Right atrium auricular region (tissue), 2 donors: ENCODE measurements at regions not wholly inside any gene's neighbourhood (a gene's known extent, or its start where the extent isn't known, plus 50 kb on each side); places are given as distances from the start of the nearest gene placed in this dataset.

Experiments used
- DNase-seq: peaks from one replicate; pipeline ENCODE4 v3.0.0-alpha.2; 2019; ENCODE audit warnings: low spot score
- H3K27ac ChIP-seq, 2 donors: fragments of 200-600 bp; sonication (generic); 1 replicate in 1 of 2; 2 replicates in 1 of 2; pipeline ENCODE4 v1.5.1; 2016 to 2019
- H3K27me3 ChIP-seq, 2 donors: fragments of 200-600 bp; sonication (generic); one replicate each; pipeline versions ENCODE4 v1.5.1 to v1.6.0; 2017 to 2019
- H3K36me3 ChIP-seq: fragments of 200-600 bp; sonication (generic); one replicate; pipeline ENCODE4 v1.5.1; 2016
- H3K4me1 ChIP-seq, 2 donors: fragments of 200-600 bp; sonication (generic); one replicate each; pipeline versions ENCODE4 v1.5.1 to v1.6.0; 2017 to 2019
- H3K4me3 ChIP-seq, 2 donors: fragments of 200-600 bp; sonication (generic); 1 replicate in 1 of 2; 2 replicates in 1 of 2; pipeline ENCODE4 v1.5.1; 2017 to 2019; ENCODE audit warnings: mild to moderate bottlenecking in 1 of 2, moderate library complexity in 1 of 2
- H3K9me3 ChIP-seq, 2 donors: fragments of 200-600 bp; sonication (generic); one replicate each; pipeline ENCODE4 v1.5.1; 2019
- CTCF ChIP-seq, 2 donors: fragments of 200-600 bp; sonication (generic); IDR thresholded peaks; one replicate each; pipeline ENCODE4 v1.5.1; 2019; ENCODE audit warnings: antibody characterized with exemption in 2 of 2

- Histone ChIP-seq H3K27ac (no peak overlapping the region), H3K27me3 (no peaks in the 10 kb centered on the region), H3K36me3 (no peaks in the 10 kb centered on the region), H3K9me3 (no peaks in the 10 kb centered on the region), H3K4me1 (no peaks in the 10 kb centered on the region), H3K4me3 (no peak overlapping the region)
- TF ChIP-seq CTCF (IDR thresholded peaks at IDR 0.05) = no peak
- no peak for DNase-seq
Measured at GRCh38 chr4:124206779-124207605, 505.5 kb downstream of the ANKRD50 start.

GRCh38 chr4:124209211-124209610 lies 503.3 kb downstream of the ANKRD50 start:
- DNase-seq = no peak
- Histone ChIP-seq H3K27me3 (no peaks in the 10 kb centered on the region), H3K4me1 (peaks cover 0 to 10% of the 10 kb centered on the region in 2 donors), H3K9me3 (no peaks in the 10 kb centered on the region), H3K27ac (no peak overlapping the region), H3K4me3 (no peak overlapping the region), H3K36me3 (no peaks in the 10 kb centered on the region)
- no peak for TF ChIP-seq CTCF (IDR thresholded peaks at IDR 0.05)

GRCh38 chr4:124209626-124210025 lies 502.9 kb downstream of the ANKRD50 start:
- Histone ChIP-seq H3K4me1 (peaks cover 0 to 10% of the 10 kb centered on the region in 2 donors), H3K27me3 (no peaks in the 10 kb centered on the region), H3K9me3 (no peaks in the 10 kb centered on the region), H3K36me3 (no peaks in the 10 kb centered on the region), H3K27ac (no peak overlapping the region), H3K4me3 (no peak overlapping the region)
- no peak for DNase-seq
- TF ChIP-seq CTCF (IDR thresholded peaks at IDR 0.05) = no peak

GRCh38 chr4:124210746-124211145 lies 501.8 kb downstream of the ANKRD50 start:
- no peak for TF ChIP-seq CTCF (IDR thresholded peaks at IDR 0.05)
- no peaks in the 10 kb centered on the region for H3K27me3 ChIP-seq
- H3K4me3 ChIP-seq = no peak overlapping the region
- H3K36me3 ChIP-seq = no peaks in the 10 kb centered on the region
- H3K27ac ChIP-seq = no peak overlapping the region
- no peaks in the 10 kb centered on the region for H3K9me3 ChIP-seq
- DNase-seq = no peak
- H3K4me1 ChIP-seq = peaks cover 0 to 10% of the 10 kb centered on the region in 2 donors

- no peak for TF ChIP-seq CTCF (IDR thresholded peaks at IDR 0.05)
- H3K27me3 ChIP-seq = no peaks in the 10 kb centered on the region
- H3K4me1 ChIP-seq = peaks cover 0 to 10% of the 10 kb centered on the region in 2 donors
- no peaks in the 10 kb centered on the region for H3K36me3 ChIP-seq
- peak overlapping the region in 1 of 2 donors; percentile 54 for H3K27ac ChIP-seq
- H3K4me3 ChIP-seq = no peak overlapping the region
- no peak for DNase-seq
- H3K9me3 ChIP-seq = no peaks in the 10 kb centered on the region
Measured at GRCh38 chr4:124212815-124213630, 499.5 kb downstream of the ANKRD50 start.
